HL-60 (cell line): ENCODE measurements at regions not wholly inside any gene's neighbourhood (a gene's known extent, or its start where the extent isn't known, plus 50 kb on each side); places are given as distances from the start of the nearest gene placed in this dataset.

Source experiments
- DNase-seq, 2 experiments: peaks; one replicate each; pipeline ENCODE4 v3.0.0-alpha.2; 2010 to 2020; ENCODE audit warnings: low read depth in 1 of 2, low spot score in 1 of 2
- H3K27ac ChIP-seq: fragments of 250-450 bp; sonication (Bioruptor Pico); replicated peaks from 2 replicates; pipeline ENCODE4 v1.5.1; 2020; ENCODE audit warnings: mild to moderate bottlenecking, moderate library complexity
- H3K27me3 ChIP-seq: fragments of 250-450 bp; sonication (Bioruptor Pico); 2 replicates; pipeline ENCODE4 v1.5.1; 2021; ENCODE audit warnings: mild to moderate bottlenecking, moderate library complexity; ENCODE audit not compliant: insufficient read depth, poor library complexity, severe bottlenecking
- H3K4me3 ChIP-seq: replicated peaks from 2 replicates; pipeline ENCODE4 v1.5.1; 2011; ENCODE audit warnings: mild to moderate bottlenecking, control low read depth, low read length; ENCODE audit not compliant: insufficient read depth
- CTCF ChIP-seq: IDR thresholded peaks from one replicate; pipeline ENCODE4 v1.5.1; 2011; ENCODE audit warnings: low read length, control low read depth, inconsistent platforms; ENCODE audit not compliant: insufficient read depth
- GABPA ChIP-seq: IDR thresholded peaks from 2 replicates; pipeline ENCODE4 v1.6.1; 2012; ENCODE audit warnings: low read depth
- POLR2AphosphoS5 ChIP-seq: IDR thresholded peaks from 2 replicates; pipeline ENCODE4 v1.6.1; 2012; ENCODE audit warnings: low read depth
- REST ChIP-seq: IDR thresholded peaks from 2 replicates; pipeline ENCODE4 v1.6.1; 2012; ENCODE audit warnings: low read depth; ENCODE audit not compliant: insufficient replicate concordance
- SPI1 ChIP-seq: IDR thresholded peaks from 2 replicates; pipeline ENCODE4 v1.6.1; 2012; ENCODE audit warnings: low read depth, mild to moderate bottlenecking, borderline replicate concordance

GRCh38 chr2:149953627-149954026 is 366.1 kb upstream of the MMADHC start:
- Histone ChIP-seq H3K4me3 (no peak overlapping the region), H3K27ac (no peak overlapping the region), H3K27me3 (no peaks in the 10 kb centered on the region)
- TF ChIP-seq SPI1 (no peak), REST (no peak), GABPA (no peak), CTCF (no peak), POLR2AphosphoS5 (no peak)
- no peak for DNase-seq

GRCh38 chr2:149931486-149931885 is 343.9 kb upstream of the MMADHC start:
- Histone ChIP-seq H3K27ac (no peak overlapping the region), H3K4me3 (no peak overlapping the region), H3K27me3 (no peaks in the 10 kb centered on the region)
- TF ChIP-seq POLR2AphosphoS5 = no peak
- TF ChIP-seq CTCF = no peak
- TF ChIP-seq GABPA = no peak
- no peak for TF ChIP-seq REST
- TF ChIP-seq SPI1 = no peak
- no peak for DNase-seq

GRCh38 chr2:149928011-149928410 is 340.4 kb upstream of the MMADHC start:
- no peak for DNase-seq
- Histone ChIP-seq H3K27ac (no peak overlapping the region), H3K4me3 (no peak overlapping the region), H3K27me3 (no peaks in the 10 kb centered on the region)
- TF ChIP-seq REST = no peak
- TF ChIP-seq GABPA = no peak
- no peak for TF ChIP-seq POLR2AphosphoS5
- TF ChIP-seq SPI1 = no peak
- TF ChIP-seq CTCF = no peak
